Fibroblast of the aortic adventitia (primary cell): ENCODE measurements at regions not wholly inside any gene's neighbourhood (a gene's known extent, or its start where the extent isn't known, plus 50 kb on each side); places are given as distances from the start of the nearest gene placed in this dataset.

Experiments used
- DNase-seq: peaks from one replicate; pipeline ENCODE4 v3.0.0-alpha.2; 2010; ENCODE audit warnings: low read depth
- H3K4me3 ChIP-seq: 2 replicates; pipeline ENCODE4 v1.5.1; 2011; ENCODE audit warnings: low read depth, mild to moderate bottlenecking, control low read depth, low read length, moderate library complexity
- TF ChIP-seq, protein P1 (sequence below): IDR thresholded peaks from 2 replicates; pipeline ENCODE4 v1.5.1; 2011; ENCODE audit warnings: mild to moderate bottlenecking, low read length, control low read depth, inconsistent platforms; ENCODE audit not compliant: insufficient read depth

DNA sequence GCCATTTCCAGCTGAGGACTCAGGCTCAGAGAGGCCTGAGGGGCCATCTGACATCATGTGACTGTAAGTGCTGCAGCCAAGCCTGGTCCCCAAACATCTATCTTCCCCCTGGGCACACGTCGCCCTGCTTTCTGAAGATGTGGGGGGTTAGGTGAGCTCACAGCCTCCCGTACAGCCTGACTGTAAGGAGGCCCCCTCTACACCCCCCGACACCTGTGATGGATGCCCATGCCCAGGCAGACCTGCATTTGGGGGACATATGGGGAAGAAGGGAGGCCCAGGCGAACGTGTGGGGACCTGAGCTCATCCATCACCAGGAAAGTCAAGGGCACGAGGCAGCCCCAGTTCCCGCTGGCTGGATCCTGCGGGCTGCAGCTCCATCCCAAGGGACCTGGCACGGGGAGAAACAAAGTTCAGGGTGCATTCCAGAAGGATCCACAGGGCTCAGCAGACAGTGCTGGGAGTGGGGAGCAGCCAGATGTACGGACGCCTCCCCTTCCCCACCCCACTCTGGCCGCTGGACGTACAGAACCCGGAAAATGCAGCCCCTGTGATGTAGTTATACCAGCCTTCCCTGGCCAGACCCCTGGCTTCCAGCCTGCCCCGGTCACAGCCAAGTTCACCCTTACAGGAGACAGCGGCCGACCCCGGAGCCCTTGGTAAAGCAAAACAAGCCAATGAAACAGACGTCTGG lies 1431.4 kb downstream of the BRD1 start:
- no peak overlapping the region for H3K4me3 ChIP-seq
- no peak for DNase-seq
- TF ChIP-seq, protein P1, sequence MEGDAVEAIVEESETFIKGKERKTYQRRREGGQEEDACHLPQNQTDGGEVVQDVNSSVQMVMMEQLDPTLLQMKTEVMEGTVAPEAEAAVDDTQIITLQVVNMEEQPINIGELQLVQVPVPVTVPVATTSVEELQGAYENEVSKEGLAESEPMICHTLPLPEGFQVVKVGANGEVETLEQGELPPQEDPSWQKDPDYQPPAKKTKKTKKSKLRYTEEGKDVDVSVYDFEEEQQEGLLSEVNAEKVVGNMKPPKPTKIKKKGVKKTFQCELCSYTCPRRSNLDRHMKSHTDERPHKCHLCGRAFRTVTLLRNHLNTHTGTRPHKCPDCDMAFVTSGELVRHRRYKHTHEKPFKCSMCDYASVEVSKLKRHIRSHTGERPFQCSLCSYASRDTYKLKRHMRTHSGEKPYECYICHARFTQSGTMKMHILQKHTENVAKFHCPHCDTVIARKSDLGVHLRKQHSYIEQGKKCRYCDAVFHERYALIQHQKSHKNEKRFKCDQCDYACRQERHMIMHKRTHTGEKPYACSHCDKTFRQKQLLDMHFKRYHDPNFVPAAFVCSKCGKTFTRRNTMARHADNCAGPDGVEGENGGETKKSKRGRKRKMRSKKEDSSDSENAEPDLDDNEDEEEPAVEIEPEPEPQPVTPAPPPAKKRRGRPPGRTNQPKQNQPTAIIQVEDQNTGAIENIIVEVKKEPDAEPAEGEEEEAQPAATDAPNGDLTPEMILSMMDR: no peak

DNA sequence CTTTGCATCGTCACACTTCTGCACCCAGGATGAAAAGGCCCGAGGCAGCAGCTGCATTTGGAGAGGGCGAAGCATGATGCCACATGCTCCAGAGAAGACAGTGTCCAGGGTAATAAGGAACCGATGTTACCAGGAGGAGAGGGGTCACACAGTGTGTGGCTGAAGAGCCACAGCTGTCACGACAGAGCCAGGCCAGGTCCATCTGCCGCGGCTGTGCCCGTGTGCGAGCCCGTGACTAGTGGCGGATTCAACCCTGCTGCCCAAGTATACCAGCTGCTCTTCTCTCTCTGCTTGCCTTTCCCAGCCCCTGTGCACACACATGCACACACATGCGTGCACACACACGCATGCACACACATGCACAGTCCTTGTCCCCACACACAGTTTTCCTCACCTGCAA lies 1432.5 kb downstream of the BRD1 start:
- H3K4me3 ChIP-seq: no peak overlapping the region
- TF ChIP-seq, protein P1: no peak
- no peak for DNase-seq

DNA sequence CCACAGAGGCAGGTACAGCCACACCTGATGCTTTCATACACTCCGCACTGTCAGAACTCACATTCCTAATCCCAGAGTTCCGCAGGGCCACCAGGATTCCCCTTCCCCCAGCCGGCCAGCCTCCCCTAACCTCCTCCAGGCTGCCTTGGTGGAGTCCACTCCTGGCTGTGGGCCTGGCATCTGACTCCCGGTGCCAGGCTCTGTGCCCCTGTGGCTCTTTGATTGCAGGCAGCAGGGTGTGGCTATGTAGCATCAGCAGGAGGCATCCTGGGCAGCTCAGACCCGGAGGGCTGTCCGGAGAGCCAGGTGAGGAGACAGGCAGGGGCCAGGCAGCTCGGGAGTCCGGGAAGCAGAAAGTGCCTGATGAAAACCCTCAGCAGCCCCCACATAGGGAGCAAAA lies 1432.9 kb downstream of the BRD1 start:
- H3K4me3 ChIP-seq: no peak overlapping the region
- TF ChIP-seq, protein P1: no peak
- no peak for DNase-seq

DNA sequence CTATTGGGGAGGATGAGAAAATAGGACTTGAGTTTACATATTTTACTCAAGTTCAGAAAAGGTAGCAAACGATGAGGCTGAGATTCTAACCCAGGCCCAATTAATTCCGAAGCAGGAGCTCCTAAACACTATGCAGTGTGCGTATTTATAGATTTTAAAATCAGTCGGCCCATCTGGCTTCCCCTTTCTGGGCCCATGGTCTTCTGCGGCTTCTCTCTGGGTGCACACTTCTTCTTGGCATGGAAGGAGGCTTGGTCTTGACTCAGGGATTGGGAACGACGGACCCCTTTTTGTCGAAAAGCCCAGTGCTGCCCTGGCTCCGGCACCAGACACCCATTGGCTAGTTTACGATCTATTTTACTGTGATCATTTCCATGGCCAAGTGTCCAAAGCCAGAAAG lies 1433.8 kb downstream of the BRD1 start:
- DNase-seq: no peak
- no peak overlapping the region for H3K4me3 ChIP-seq
- TF ChIP-seq, protein P1: no peak

DNA sequence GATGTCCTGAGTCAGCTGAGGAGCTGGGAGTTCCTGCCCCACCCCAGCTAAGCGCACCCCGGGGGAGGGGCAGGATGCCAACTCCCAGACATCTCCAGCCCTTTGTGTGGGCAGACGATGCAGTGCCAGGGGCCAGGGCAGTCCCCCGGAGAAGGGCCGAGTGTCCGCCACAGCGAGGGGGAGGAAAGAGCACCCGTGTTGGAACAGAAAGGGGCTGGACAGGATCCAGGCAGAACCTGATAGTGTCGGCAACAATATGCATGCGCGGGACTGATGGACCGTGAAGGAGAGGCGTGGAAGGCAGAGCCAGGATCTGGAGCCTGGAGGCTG lies 1434.7 kb downstream of the BRD1 start:
- TF ChIP-seq, protein P1: no peak
- DNase-seq: no peak
- no peak overlapping the region for H3K4me3 ChIP-seq

DNA sequence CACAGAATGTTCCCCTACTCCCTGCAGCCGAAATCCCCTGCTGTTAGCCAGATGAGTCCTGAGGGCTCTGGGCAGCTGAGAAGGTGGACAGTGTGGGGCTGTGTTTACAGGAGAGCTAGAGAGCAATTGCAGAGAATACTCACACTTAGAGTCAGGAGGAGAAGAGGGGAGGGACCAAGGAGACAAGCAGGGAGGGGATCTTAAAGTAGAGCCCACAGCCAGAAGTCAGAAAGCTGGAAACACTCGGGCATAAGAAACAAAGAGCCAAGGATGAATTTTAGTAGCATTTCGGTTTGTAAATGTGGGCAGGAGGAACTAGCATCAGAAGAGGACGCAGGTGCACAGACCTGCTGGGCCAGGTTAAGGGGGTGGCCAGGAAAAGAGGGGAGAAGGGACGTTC lies 1435.9 kb downstream of the BRD1 start:
- H3K4me3 ChIP-seq: no peak overlapping the region
- no peak for DNase-seq
- TF ChIP-seq, protein P1: no peak

DNA sequence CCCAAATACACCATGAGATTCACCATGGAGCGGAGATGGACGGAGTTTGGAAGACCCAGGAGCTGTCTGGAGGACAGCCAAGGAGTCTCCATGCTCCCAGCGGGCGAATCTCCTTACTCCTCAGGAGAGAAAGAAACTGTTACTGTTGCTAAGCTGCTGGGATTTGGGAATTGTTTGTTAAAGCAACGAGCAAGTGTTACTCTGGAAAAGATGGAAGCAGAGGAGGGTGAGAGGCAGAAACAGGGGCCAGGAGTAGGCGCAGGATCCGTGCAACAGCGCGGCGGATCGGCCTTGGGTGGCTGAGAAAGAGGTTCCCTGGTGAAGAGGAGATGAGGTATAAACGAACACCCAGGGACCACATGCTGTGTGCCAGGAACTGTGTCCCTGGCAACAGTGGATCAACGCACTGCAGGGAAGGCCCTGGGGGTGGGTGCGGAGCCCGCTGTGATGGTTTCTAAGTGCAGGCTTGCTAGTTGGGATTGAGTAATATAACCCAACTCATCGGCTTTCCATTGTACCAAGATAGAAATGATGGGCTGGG lies 1436.4 kb downstream of the BRD1 start:
- H3K4me3 ChIP-seq: no peak overlapping the region
- TF ChIP-seq, protein P1: no peak
- no peak for DNase-seq
